ENCODE measurements at regions not wholly inside any gene's neighbourhood (a gene's known extent, or its start where the extent isn't known, plus 50 kb on each side); places are given as distances from the start of the nearest gene placed in this dataset.

DNA sequence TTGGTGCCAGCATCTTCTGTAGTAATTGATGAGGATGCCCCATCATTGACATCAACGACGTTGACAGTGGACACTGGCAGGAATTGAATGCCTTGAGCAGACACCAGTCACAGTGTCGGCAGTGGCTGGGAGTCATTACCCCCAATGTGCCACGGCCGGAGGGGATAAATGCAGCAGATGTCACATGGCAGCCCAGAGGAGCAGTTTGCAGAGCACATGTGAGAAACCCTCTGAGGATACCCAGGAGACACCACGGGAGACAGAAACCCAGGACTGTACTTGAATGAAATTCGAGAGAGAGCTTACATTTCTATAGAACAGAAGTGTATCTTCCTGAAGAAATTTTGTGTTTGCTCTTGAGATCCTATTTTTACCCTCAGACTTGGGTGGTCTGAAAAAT, 409.1 kb upstream of the TNP1 start:
- TF ChIP-seq, protein P1, sequence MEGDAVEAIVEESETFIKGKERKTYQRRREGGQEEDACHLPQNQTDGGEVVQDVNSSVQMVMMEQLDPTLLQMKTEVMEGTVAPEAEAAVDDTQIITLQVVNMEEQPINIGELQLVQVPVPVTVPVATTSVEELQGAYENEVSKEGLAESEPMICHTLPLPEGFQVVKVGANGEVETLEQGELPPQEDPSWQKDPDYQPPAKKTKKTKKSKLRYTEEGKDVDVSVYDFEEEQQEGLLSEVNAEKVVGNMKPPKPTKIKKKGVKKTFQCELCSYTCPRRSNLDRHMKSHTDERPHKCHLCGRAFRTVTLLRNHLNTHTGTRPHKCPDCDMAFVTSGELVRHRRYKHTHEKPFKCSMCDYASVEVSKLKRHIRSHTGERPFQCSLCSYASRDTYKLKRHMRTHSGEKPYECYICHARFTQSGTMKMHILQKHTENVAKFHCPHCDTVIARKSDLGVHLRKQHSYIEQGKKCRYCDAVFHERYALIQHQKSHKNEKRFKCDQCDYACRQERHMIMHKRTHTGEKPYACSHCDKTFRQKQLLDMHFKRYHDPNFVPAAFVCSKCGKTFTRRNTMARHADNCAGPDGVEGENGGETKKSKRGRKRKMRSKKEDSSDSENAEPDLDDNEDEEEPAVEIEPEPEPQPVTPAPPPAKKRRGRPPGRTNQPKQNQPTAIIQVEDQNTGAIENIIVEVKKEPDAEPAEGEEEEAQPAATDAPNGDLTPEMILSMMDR (IDR thresholded peaks at IDR 0.05; ENCODE audit: poor library complexity): no peak
- TF ChIP-seq EZH2 (IDR thresholded peaks at IDR 0.05; ENCODE audit: borderline replicate concordance) (no peak), EZH2phosphoT487 (IDR thresholded peaks at IDR 0.05; ENCODE audit: low read depth, severe bottlenecking, unreplicated experiment) (no peak)
